Panc1 (cell line): ENCODE measurements at regions not wholly inside any gene's neighbourhood (a gene's known extent, or its start where the extent isn't known, plus 50 kb on each side); places are given as distances from the start of the nearest gene placed in this dataset.

Source experiments
- CTCF ChIP-seq: fragments of 450-650 bp; IDR thresholded peaks from 2 replicates; pipeline ENCODE4 v1.5.1; 2017; ENCODE audit warnings: mild to moderate bottlenecking
- POLR2AphosphoS5 ChIP-seq: IDR thresholded peaks from 2 replicates; pipeline ENCODE4 v1.6.1; 2012; ENCODE audit warnings: mild to moderate bottlenecking, low read depth, low read length, moderate library complexity
- REST ChIP-seq, 2 experiments: IDR thresholded peaks; 2 replicates each; pipeline ENCODE4 v1.6.1; 2011 to 2012; ENCODE audit warnings: low read depth in 2 of 2, control low read depth in 1 of 2, low read length in 1 of 2, mild to moderate bottlenecking in 1 of 2, moderate library complexity in 1 of 2; ENCODE audit not compliant: insufficient read depth in 1 of 2
- SIN3A ChIP-seq: IDR thresholded peaks from 2 replicates; pipeline ENCODE4 v1.6.1; 2012; ENCODE audit warnings: low read depth, mild to moderate bottlenecking, low read length, moderate library complexity, borderline replicate concordance; ENCODE audit not compliant: insufficient read depth

GRCh38 chr10:30188556-30189237 lies 129.3 kb upstream of the JCAD start:
- no peak for TF ChIP-seq CTCF
- TF ChIP-seq POLR2AphosphoS5 = no peak
- TF ChIP-seq SIN3A = no peak
- no peak for TF ChIP-seq REST (IDR thresholded peaks at IDR 0.05; ENCODE audit: insufficient read depth in 1 of 2, low read depth in 2 of 2, low read length in 1 of 2)
